ENCODE measurements at regions not wholly inside any gene's neighbourhood (a gene's known extent, or its start where the extent isn't known, plus 50 kb on each side); places are given as distances from the start of the nearest gene placed in this dataset.

DNA sequence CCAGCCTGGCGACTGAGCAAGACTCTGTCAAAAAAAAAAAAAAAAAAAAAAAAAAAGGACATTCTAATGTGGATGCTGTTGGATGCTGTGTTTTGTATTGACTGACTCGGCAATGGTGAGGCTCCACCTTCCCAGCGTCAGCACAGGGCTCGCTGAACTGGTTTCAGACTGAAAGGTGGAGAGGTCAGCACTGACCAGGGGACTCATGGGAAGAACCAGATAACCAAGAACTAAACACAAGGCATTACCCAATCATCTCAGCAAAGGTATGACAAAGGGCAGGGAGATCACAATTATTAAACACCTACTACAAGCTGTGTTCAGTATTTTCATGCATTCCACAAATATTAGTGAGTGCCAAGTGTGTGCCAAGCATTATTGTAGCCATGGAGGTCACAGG lies 103.2 kb downstream of the LRATD1 start:
- no peak overlapping the region for H3K27ac Mint-ChIP-seq
- H3K27me3 Mint-ChIP-seq (ENCODE audit: insufficient read depth, low read depth, poor library complexity) = no peaks in the 10 kb centered on the region
- DNase-seq (ENCODE audit: low spot score) (no peak), ATAC-seq (no peak)
- TF ChIP-seq JUNB (IDR thresholded peaks at IDR 0.05; ENCODE audit: unreplicated experiment) (no peak), ZNF114 (CRISPR knock-in tag; IDR thresholded peaks at IDR 0.05) (no peak), EZH2phosphoT487 (IDR thresholded peaks at IDR 0.05; ENCODE audit: unreplicated experiment) (no peak), EZH2 (IDR thresholded peaks at IDR 0.05; ENCODE audit: low read depth, unreplicated experiment) (no peak), NANOG (IDR thresholded peaks at IDR 0.05; ENCODE audit: borderline replicate concordance) (no peak), CREB1 (CRISPR knock-in tag; IDR thresholded peaks at IDR 0.05; ENCODE audit: low read depth) (no peak), ZNF331 (CRISPR knock-in tag; IDR thresholded peaks at IDR 0.05; ENCODE audit: low read depth) (no peak), STAT1 (IDR thresholded peaks at IDR 0.05; ENCODE audit: unreplicated experiment) (no peak), POLR2AphosphoS5 (IDR thresholded peaks at IDR 0.05; ENCODE audit: low read depth) (no peak)
- TF ChIP-seq, protein P1, sequence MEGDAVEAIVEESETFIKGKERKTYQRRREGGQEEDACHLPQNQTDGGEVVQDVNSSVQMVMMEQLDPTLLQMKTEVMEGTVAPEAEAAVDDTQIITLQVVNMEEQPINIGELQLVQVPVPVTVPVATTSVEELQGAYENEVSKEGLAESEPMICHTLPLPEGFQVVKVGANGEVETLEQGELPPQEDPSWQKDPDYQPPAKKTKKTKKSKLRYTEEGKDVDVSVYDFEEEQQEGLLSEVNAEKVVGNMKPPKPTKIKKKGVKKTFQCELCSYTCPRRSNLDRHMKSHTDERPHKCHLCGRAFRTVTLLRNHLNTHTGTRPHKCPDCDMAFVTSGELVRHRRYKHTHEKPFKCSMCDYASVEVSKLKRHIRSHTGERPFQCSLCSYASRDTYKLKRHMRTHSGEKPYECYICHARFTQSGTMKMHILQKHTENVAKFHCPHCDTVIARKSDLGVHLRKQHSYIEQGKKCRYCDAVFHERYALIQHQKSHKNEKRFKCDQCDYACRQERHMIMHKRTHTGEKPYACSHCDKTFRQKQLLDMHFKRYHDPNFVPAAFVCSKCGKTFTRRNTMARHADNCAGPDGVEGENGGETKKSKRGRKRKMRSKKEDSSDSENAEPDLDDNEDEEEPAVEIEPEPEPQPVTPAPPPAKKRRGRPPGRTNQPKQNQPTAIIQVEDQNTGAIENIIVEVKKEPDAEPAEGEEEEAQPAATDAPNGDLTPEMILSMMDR (conservative IDR thresholded peaks at IDR 0.05; ENCODE audit: low read depth in 2 of 2) = no peak
- TF ChIP-seq, protein P2, sequence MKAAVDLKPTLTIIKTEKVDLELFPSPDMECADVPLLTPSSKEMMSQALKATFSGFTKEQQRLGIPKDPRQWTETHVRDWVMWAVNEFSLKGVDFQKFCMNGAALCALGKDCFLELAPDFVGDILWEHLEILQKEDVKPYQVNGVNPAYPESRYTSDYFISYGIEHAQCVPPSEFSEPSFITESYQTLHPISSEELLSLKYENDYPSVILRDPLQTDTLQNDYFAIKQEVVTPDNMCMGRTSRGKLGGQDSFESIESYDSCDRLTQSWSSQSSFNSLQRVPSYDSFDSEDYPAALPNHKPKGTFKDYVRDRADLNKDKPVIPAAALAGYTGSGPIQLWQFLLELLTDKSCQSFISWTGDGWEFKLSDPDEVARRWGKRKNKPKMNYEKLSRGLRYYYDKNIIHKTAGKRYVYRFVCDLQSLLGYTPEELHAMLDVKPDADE (IDR thresholded peaks at IDR 0.05) = no peak
- TF ChIP-seq, protein P3, sequence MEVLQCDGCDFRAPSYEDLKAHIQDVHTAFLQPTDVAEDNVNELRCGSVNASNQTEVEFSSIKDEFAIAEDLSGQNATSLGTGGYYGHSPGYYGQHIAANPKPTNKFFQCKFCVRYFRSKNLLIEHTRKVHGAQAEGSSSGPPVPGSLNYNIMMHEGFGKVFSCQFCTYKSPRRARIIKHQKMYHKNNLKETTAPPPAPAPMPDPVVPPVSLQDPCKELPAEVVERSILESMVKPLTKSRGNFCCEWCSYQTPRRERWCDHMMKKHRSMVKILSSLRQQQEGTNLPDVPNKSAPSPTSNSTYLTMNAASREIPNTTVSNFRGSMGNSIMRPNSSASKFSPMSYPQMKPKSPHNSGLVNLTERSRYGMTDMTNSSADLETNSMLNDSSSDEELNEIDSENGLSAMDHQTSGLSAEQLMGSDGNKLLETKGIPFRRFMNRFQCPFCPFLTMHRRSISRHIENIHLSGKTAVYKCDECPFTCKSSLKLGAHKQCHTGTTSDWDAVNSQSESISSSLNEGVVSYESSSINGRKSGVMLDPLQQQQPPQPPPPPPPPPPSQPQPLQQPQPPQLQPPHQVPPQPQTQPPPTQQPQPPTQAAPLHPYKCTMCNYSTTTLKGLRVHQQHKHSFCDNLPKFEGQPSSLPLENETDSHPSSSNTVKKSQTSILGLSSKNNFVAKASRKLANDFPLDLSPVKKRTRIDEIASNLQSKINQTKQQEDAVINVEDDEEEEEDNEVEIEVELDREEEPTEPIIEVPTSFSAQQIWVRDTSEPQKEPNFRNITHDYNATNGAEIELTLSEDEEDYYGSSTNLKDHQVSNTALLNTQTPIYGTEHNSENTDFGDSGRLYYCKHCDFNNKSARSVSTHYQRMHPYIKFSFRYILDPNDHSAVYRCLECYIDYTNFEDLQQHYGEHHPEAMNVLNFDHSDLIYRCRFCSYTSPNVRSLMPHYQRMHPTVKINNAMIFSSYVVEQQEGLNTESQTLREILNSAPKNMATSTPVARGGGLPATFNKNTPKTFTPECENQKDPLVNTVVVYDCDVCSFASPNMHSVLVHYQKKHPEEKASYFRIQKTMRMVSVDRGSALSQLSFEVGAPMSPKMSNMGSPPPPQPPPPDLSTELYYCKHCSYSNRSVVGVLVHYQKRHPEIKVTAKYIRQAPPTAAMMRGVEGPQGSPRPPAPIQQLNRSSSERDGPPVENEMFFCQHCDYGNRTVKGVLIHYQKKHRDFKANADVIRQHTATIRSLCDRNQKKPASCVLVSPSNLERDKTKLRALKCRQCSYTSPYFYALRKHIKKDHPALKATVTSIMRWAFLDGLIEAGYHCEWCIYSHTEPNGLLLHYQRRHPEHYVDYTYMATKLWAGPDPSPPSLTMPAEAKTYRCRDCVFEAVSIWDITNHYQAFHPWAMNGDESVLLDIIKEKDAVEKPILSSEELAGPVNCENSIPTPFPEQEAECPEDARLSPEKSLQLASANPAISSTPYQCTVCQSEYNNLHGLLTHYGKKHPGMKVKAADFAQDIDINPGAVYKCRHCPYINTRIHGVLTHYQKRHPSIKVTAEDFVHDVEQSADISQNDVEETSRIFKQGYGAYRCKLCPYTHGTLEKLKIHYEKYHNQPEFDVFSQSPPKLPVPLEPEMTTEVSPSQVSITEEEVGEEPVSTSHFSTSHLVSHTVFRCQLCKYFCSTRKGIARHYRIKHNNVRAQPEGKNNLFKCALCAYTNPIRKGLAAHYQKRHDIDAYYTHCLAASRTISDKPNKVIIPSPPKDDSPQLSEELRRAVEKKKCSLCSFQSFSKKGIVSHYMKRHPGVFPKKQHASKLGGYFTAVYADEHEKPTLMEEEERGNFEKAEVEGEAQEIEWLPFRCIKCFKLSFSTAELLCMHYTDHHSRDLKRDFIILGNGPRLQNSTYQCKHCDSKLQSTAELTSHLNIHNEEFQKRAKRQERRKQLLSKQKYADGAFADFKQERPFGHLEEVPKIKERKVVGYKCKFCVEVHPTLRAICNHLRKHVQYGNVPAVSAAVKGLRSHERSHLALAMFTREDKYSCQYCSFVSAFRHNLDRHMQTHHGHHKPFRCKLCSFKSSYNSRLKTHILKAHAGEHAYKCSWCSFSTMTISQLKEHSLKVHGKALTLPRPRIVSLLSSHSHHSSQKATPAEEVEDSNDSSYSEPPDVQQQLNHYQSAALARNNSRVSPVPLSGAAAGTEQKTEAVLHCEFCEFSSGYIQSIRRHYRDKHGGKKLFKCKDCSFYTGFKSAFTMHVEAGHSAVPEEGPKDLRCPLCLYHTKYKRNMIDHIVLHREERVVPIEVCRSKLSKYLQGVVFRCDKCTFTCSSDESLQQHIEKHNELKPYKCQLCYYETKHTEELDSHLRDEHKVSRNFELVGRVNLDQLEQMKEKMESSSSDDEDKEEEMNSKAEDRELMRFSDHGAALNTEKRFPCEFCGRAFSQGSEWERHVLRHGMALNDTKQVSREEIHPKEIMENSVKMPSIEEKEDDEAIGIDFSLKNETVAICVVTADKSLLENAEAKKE (CRISPR knock-in tag; IDR thresholded peaks at IDR 0.05) = no peak
- TF ChIP-seq, protein P4, sequence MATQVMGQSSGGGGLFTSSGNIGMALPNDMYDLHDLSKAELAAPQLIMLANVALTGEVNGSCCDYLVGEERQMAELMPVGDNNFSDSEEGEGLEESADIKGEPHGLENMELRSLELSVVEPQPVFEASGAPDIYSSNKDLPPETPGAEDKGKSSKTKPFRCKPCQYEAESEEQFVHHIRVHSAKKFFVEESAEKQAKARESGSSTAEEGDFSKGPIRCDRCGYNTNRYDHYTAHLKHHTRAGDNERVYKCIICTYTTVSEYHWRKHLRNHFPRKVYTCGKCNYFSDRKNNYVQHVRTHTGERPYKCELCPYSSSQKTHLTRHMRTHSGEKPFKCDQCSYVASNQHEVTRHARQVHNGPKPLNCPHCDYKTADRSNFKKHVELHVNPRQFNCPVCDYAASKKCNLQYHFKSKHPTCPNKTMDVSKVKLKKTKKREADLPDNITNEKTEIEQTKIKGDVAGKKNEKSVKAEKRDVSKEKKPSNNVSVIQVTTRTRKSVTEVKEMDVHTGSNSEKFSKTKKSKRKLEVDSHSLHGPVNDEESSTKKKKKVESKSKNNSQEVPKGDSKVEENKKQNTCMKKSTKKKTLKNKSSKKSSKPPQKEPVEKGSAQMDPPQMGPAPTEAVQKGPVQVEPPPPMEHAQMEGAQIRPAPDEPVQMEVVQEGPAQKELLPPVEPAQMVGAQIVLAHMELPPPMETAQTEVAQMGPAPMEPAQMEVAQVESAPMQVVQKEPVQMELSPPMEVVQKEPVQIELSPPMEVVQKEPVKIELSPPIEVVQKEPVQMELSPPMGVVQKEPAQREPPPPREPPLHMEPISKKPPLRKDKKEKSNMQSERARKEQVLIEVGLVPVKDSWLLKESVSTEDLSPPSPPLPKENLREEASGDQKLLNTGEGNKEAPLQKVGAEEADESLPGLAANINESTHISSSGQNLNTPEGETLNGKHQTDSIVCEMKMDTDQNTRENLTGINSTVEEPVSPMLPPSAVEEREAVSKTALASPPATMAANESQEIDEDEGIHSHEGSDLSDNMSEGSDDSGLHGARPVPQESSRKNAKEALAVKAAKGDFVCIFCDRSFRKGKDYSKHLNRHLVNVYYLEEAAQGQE (IDR thresholded peaks at IDR 0.05; ENCODE audit: unreplicated experiment) = no peak
- Histone ChIP-seq H3K27me3 (ENCODE audit: insufficient read depth) (no peaks in the 10 kb centered on the region), H3K9me2 (ENCODE audit: insufficient read depth) (peaks cover 7% of the 10 kb centered on the region; the same call in 1 of the 2 replicates), H3F3A (replicated peaks; ENCODE audit: low read depth) (no peaks in the 10 kb centered on the region), H3K27ac (ENCODE audit: low read depth) (no peak overlapping the region), H3K4me1 (ENCODE audit: insufficient read depth) (no peaks in the 10 kb centered on the region), H4K20me1 (replicated peaks; ENCODE audit: insufficient read depth) (no peaks in the 10 kb centered on the region), H3K4me3 (no peak overlapping the region), H3K4me2 (no peak overlapping the region), H3K79me2 (replicated peaks; ENCODE audit: insufficient read depth) (no peaks in the 10 kb centered on the region), H2AFZ (no peak overlapping the region), H3K36me3 (ENCODE audit: insufficient read depth) (no peaks in the 10 kb centered on the region)
- no peaks in the 10 kb centered on the region for H3K4me1 Mint-ChIP-seq
- no peak overlapping the region for H3K4me3 Mint-ChIP-seq
- H3K36me3 Mint-ChIP-seq (ENCODE audit: low read depth) = no peaks in the 10 kb centered on the region
- H3K9me3 Mint-ChIP-seq = no peaks in the 10 kb centered on the region

Measured in GM23338 (cell line).